ENCODE measurements at regions not wholly inside any gene's neighbourhood (a gene's known extent, or its start where the extent isn't known, plus 50 kb on each side); places are given as distances from the start of the nearest gene placed in this dataset.

DNA sequence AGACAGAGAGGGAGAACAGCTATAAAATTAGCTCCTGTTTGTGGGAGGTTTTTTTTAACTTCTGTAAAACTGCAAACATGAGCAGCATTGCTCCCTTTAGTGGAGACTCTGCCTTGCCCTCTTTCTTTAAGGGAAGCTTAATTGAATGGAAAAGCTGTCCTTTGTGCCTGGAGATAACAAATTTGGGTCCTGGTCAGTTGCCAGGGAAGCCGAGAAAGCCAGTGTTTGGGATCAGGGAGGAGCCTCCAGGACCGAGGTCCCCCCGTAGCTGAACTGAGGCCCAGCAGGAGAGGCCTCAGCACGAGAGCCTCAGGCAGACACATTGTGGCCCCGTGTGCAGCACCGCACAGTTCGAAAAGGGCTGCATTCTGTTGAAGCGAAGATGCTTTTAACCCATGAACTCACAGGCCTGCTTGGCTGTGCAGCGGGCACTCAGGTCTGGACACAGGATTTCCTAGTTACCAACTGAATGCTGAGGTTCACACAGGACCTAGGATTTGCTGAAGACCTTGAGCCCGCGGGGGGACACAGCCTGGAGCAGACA lies 369.7 kb downstream of the DCDC2C start:
- TF ChIP-seq POLR2AphosphoS5 (IDR thresholded peaks at IDR 0.05; ENCODE audit: low read depth, low read length): no peak
- TF ChIP-seq REST (IDR thresholded peaks at IDR 0.05; ENCODE audit: insufficient read depth in 1 of 2, low read depth in 2 of 2, low read length in 2 of 2): no peak
- TF ChIP-seq TAF1 (IDR thresholded peaks at IDR 0.05; ENCODE audit: borderline replicate concordance, insufficient read depth, low read length): no peak
- TF ChIP-seq SIN3A (IDR thresholded peaks at IDR 0.05; ENCODE audit: borderline replicate concordance, insufficient read depth, low read length): no peak
- no peak for TF ChIP-seq FOXP2 (optimal IDR thresholded peaks at IDR 0.05; ENCODE audit: borderline replicate concordance, extremely low read depth, extremely low read length, insufficient read depth)
